Stomach (tissue), 4 donors: ENCODE measurements at regions not wholly inside any gene's neighbourhood (a gene's known extent, or its start where the extent isn't known, plus 50 kb on each side); places are given as distances from the start of the nearest gene placed in this dataset.

Experiments
- CTCF ChIP-seq, 7 experiments: fragments of 450-650 bp in 4 of 7; fragments of 200-600 bp in 3 of 7; sonication (generic) in 3 of 7; IDR thresholded peaks; one replicate each; pipeline ENCODE4 v1.5.1; 2016 to 2019; ENCODE audit warnings: antibody characterized with exemption in 7 of 7, control low read depth in 2 of 7, mild to moderate bottlenecking in 1 of 7
- EP300 ChIP-seq: sonication (generic); formaldehyde crosslinking; IDR thresholded peaks from one replicate; pipeline ENCODE4 v1.6.1; 2017; ENCODE audit warnings: antibody characterized with exemption
- POLR2A ChIP-seq, 4 donors: fragments of 450-650 bp; IDR thresholded peaks; one replicate each; pipeline ENCODE4 v1.6.1; 2016; ENCODE audit warnings: antibody characterized with exemption in 4 of 4, control low read depth in 2 of 4, mild to moderate bottlenecking in 1 of 4, moderate library complexity in 1 of 4
- POLR2AphosphoS5 ChIP-seq, 3 donors: sonication (generic); formaldehyde crosslinking; IDR thresholded peaks; one replicate each; pipeline ENCODE4 v1.6.1; 2016; ENCODE audit warnings: antibody characterized with exemption in 3 of 3

GRCh38 chr6:91447530-91448254 is 860.8 kb upstream of the MAP3K7 start:
- TF ChIP-seq CTCF (IDR thresholded peaks at IDR 0.05) (no peak), EP300 (no peak), POLR2A (IDR thresholded peaks at IDR 0.05) (no peak), POLR2AphosphoS5 (IDR thresholded peaks at IDR 0.05) (no peak)
